ENCODE measurements at regions not wholly inside any gene's neighbourhood (a gene's known extent, or its start where the extent isn't known, plus 50 kb on each side); places are given as distances from the start of the nearest gene placed in this dataset.

DNA sequence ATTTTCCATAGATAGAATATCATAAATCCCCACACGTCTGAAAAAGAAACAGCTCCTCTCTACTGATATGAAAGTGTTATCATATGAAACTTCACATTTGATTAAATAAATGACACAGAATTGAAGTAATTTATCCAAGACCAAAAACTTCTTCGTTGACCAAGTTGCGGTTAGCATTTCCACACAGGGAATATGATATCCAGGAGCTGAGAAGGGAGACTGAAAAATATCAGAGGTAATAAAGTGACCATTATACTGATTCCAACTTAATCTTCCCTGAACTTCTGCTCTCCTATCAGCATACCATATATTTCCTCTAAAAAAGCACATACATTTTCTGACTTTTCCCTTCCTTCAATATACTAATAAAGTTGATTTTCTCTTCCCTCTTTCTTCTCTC, 356.2 kb upstream of the CHST9 start:
- Mint-ChIP-seq H3K27me3 (ENCODE audit: insufficient read depth, unreplicated experiment) (peaks cover 15% of the 10 kb centered on the region), H3K36me3 (ENCODE audit: insufficient read depth, unreplicated experiment) (no peaks in the 10 kb centered on the region), H3K9me3 (ENCODE audit: unreplicated experiment) (no peaks in the 10 kb centered on the region), H3K4me1 (ENCODE audit: insufficient read depth, unreplicated experiment) (no peaks in the 10 kb centered on the region), H3K27ac (ENCODE audit: low read depth, unreplicated experiment) (no peak overlapping the region), H3K4me3 (ENCODE audit: unreplicated experiment) (no peak overlapping the region)
- TF ChIP-seq, protein P1, sequence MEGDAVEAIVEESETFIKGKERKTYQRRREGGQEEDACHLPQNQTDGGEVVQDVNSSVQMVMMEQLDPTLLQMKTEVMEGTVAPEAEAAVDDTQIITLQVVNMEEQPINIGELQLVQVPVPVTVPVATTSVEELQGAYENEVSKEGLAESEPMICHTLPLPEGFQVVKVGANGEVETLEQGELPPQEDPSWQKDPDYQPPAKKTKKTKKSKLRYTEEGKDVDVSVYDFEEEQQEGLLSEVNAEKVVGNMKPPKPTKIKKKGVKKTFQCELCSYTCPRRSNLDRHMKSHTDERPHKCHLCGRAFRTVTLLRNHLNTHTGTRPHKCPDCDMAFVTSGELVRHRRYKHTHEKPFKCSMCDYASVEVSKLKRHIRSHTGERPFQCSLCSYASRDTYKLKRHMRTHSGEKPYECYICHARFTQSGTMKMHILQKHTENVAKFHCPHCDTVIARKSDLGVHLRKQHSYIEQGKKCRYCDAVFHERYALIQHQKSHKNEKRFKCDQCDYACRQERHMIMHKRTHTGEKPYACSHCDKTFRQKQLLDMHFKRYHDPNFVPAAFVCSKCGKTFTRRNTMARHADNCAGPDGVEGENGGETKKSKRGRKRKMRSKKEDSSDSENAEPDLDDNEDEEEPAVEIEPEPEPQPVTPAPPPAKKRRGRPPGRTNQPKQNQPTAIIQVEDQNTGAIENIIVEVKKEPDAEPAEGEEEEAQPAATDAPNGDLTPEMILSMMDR (IDR thresholded peaks at IDR 0.05; ENCODE audit: unreplicated experiment): no peak
- no peak for DNase-seq (ENCODE audit: unreplicated experiment)
- POLR2A ChIA-PET: no interaction called here
- intact Hi-C loops (cut with micrococcal nuclease): no loop called here
- no TSS peak for BruUV-seq (replicated peaks)
- CTCF ChIA-PET: no interaction called here

DNA sequence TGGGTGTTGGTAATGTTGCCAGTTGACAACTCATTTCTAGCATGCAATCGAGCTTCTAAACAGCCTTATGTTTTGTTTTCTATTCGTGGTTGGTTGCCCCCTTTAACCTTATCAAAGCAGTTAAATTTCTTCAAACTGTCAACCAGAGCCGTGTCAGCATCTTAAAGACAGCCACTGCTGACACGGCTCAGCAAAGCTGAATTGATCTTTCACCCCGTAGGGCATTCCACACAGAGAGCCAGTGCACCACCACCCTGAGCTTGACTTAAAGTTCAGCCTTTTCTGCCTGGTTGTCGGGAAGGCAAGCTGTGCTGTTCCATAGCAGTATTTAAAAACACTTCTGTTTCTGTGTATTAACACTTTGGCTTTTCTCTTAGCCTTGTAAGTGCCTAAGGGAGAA, 355.0 kb upstream of the CHST9 start:
- Mint-ChIP-seq H3K4me3 (ENCODE audit: unreplicated experiment) (no peak overlapping the region), H3K4me1 (ENCODE audit: insufficient read depth, unreplicated experiment) (no peaks in the 10 kb centered on the region), H3K27me3 (ENCODE audit: insufficient read depth, unreplicated experiment) (peaks cover 19% of the 10 kb centered on the region), H3K36me3 (ENCODE audit: insufficient read depth, unreplicated experiment) (no peaks in the 10 kb centered on the region), H3K27ac (ENCODE audit: low read depth, unreplicated experiment) (no peak overlapping the region), H3K9me3 (ENCODE audit: unreplicated experiment) (no peaks in the 10 kb centered on the region)
- intact Hi-C loops (cut with micrococcal nuclease): no loop called here
- no peak for DNase-seq (ENCODE audit: unreplicated experiment)
- POLR2A ChIA-PET: interaction anchor here (0.7 kb wide), 1 partner anchor 127 kb away, joined by 3 read pairs; no protein-coding TSS in a partner anchor
- TF ChIP-seq, protein P1 (IDR thresholded peaks at IDR 0.05; ENCODE audit: unreplicated experiment): no peak
- BruUV-seq (replicated peaks): no TSS peak
- CTCF ChIA-PET: interaction anchor here (0.8 to 1.2 kb wide), 2 partner anchors 40 to 177 kb away, joined by 3 read pairs; no protein-coding TSS in a partner anchor

DNA sequence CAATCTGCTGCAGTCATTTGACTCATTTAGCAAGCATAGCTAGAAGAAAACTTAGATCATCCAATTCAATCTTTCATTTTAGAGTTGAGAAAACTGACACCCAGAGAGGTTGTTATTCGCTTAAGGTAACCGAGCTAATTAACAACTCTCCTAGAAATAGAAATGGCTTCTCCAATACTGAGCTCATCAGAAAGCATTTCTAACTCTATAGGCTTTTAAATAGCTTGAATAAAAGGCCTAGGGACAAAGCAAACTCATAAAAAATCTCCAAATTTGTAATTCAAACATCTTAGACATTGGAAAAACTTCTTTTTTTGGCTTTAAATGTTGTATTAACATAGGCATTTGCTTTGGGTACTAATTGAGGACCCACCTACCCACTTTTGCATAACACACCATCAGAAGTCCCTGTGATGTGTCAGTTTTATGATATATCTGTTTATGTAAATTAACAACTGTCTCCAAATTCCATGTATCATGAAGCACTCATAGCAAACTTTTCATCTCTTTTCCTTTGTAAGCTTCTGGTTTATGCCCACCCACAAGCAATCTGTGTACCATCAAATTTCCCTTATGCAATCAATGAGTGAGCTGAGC, 343.9 kb upstream of the CHST9 start:
- Mint-ChIP-seq H3K4me3 (ENCODE audit: unreplicated experiment) (no peak overlapping the region), H3K9me3 (ENCODE audit: unreplicated experiment) (peaks cover 7% of the 10 kb centered on the region)
- BruUV-seq (replicated peaks): no TSS peak

DNA sequence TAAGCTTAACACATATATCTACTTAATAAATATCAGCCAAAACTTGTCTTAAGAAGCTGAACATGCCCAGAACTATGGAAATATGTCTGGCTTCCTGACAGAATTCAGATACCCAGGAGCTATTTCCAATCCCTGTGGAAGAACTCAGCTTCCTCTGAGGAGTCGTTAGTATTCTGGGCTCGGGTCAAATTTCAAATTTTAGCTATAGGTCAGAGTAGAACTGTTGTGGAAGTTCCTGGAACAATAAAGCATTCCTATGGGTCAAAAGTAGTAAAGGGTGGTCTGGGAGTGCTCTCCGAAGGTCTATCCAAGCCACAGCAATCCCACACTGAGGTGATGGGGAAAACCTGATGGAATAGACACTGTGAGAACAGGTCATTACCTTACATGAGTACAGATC, 342.7 kb upstream of the CHST9 start:
- Mint-ChIP-seq H3K4me3 (ENCODE audit: unreplicated experiment) (no peak overlapping the region), H3K9me3 (ENCODE audit: unreplicated experiment) (peaks cover 7% of the 10 kb centered on the region), H3K27me3 (ENCODE audit: insufficient read depth, unreplicated experiment) (no peaks in the 10 kb centered on the region), H3K27ac (ENCODE audit: low read depth, unreplicated experiment) (no peak overlapping the region), H3K36me3 (ENCODE audit: insufficient read depth, unreplicated experiment) (no peaks in the 10 kb centered on the region), H3K4me1 (ENCODE audit: insufficient read depth, unreplicated experiment) (no peaks in the 10 kb centered on the region)
- BruUV-seq (replicated peaks): no TSS peak
- DNase-seq (ENCODE audit: unreplicated experiment): no peak
- intact Hi-C loops (cut with micrococcal nuclease): no loop called here
- TF ChIP-seq, protein P1 (IDR thresholded peaks at IDR 0.05; ENCODE audit: unreplicated experiment): no peak
- POLR2A ChIA-PET: interaction anchor here (1.0 kb wide), 1 partner anchor 10 kb away, joined by 3 read pairs; no protein-coding TSS in a partner anchor
- CTCF ChIA-PET: interaction anchor here (0.7 to 1.7 kb wide), 4 partner anchors 19 to 760 kb away, joined by 3 to 4 read pairs (median 4); no protein-coding TSS in a partner anchor

More for the DNA sequence above, 343.9 kb upstream of the CHST9 start:
- Mint-ChIP-seq H3K36me3 (ENCODE audit: insufficient read depth, unreplicated experiment) (no peaks in the 10 kb centered on the region), H3K27ac (ENCODE audit: low read depth, unreplicated experiment) (no peak overlapping the region), H3K4me1 (ENCODE audit: insufficient read depth, unreplicated experiment) (no peaks in the 10 kb centered on the region), H3K27me3 (ENCODE audit: insufficient read depth, unreplicated experiment) (peaks cover under 1% of the 10 kb centered on the region)
- DNase-seq (ENCODE audit: unreplicated experiment): no peak
- POLR2A ChIA-PET: interaction anchor here (0.5 kb wide), 1 partner anchor 455 kb away, joined by 4 read pairs; no protein-coding TSS in a partner anchor
- CTCF ChIA-PET: interaction anchor here (0.6 to 1.4 kb wide), 3 partner anchors 16 to 665 kb away, joined by 3 to 6 read pairs (median 3); no protein-coding TSS in a partner anchor
- TF ChIP-seq, protein P1 (IDR thresholded peaks at IDR 0.05; ENCODE audit: unreplicated experiment): no peak
- intact Hi-C loops (cut with micrococcal nuclease): no loop called here

Measured in MCF 10A (cell line).